CD4-positive, alpha-beta T cell treated with Interleukin-15 for 1 hour (primary cell): ENCODE measurements at regions not wholly inside any gene's neighbourhood (a gene's known extent, or its start where the extent isn't known, plus 50 kb on each side); places are given as distances from the start of the nearest gene placed in this dataset.
"Not testable (repeated sequence)": the region's sequence is repeated elsewhere in the genome, so short reads cannot be mapped to it uniquely, and the experiment has no call there.

Experiments
- DNase-seq: peaks from one replicate; pipeline ENCODE4 v3.0.0-alpha.2; 2020

DNA sequence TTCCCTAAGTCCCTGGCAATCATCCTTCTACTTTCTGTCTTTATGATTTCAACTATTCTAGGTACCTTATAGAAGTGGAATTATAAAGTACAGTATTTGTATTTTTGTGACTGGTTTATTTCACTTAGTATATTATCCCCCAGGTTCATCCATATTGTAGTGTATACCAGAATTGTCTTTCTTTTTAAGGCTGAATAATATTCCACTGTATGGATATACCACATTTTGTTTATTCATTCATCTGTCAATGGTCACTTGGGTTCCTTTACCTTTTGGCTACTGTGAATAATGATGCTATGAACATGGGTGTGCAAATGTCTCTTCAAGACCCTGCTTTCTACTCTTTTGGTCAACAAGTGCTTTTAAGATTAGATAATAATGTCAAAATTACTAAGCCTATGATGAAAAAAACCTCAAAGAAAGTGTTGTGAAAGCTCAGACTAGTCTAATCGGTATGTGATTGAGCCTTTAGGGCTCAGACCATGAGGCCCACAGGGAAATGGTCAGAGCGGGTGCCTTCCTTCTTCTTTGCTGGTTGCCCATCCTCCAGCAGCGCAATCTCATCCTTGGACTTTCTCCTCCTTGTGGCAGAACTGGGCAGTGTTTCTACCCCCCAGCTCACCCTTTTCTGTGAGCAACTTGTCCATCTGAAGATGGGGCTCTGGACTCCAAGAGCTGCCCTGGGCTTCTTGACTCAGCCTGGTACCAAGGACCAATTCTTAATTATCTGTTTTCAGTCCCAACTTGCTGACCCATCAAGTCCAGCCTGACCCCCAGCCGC lies 105.4 kb downstream of the TTC8 start:
- DNase-seq, result no peak

DNA sequence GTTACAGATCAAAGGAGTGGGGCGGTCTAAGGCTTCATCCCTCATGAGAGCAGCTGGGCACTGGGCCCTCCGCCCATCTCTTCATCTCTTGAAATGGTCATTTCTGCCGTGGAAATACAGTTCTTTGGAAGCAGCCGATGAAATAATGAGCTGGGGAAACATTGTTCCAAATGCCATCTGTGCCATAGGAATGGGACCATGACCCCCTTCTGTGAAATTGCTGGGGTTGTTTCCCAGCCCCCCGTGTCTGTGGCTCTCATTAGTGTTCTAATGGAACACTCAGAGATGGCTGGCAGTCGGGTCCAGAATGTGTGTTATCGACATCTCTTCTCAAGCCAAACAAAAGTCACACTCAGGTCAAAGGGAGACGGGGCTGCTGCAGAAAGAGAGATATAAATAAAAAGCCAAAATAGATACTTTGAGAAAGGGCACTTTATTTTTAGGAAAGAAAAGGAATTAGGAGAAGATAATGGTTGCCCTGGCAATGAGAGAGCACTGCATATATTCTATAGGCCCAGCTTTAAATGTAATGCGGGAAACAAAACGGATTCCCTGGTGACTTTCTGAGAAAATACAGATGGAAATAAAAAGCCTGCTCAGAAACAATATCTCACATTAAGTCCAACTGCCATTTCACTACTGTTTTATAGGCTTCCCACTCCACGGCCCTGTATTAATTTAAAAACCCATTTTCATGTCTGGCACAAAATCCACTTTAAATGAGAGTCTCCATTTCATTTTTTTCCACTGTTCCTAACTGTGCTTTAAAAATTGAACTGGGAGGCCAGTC lies 107.1 kb downstream of the TTC8 start:
- DNase-seq, result no peak

DNA sequence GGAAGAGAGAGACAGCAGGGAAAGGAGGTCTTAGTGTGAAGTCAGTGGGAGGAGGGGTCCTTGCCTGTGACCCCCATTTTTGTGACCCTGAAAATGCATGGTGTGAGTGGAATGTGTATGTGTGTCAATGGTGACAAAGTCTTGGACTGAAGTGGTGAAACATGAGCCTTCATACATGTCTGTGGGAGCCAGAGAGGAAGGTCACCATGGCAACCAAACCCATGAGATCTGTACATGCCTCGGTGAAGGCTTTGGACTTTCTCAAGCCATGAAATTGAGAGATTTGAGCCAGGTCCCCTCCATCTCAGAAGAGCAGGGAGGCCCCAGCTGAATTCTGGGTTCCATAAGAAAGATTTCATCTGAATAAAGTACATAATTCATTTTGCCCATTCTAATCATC lies 108.7 kb downstream of the TTC8 start:
- no peak for DNase-seq

DNA sequence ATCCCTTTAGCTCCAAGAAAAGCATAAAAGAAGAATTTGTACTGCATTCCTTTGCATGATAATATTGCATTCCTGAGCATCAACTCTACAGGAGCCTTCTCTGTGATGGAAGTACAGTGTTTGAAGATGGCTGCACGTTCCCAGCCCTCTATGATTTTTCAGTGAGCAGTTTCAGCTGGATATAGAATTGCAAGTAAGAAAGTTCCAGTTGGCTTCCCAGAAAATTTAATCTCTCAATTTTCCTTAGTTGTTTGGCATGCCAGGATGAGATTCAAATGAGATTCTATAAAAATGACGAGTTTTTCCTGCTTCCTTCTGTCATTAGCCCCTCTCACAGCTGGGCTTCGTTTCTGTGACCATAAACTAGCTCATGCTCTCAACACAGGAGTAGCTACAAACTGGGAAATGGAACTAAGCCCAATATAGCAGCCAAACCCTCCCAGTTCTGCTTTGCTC lies 109.9 kb downstream of the TTC8 start:
- no peak for DNase-seq

DNA sequence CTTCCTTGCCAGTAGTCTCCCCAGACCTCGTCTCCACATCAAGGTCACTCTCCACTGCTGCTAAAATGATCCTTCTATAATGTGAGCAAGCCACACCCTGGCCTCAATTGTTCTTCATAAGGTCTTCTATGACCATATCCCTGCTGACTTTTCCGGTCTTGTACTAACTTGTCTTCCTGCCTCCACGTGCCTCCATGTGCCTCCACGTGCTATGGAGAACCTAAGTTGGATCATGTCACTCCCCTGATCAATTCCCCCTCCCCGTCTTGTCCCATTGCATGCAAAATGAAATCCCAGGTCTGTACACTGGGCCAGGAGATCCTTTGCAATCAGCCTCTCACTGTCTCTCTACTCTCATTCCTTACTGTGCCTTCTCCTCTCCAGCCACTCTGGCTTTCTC lies 110.6 kb downstream of the TTC8 start:
- DNase-seq, result no peak

DNA sequence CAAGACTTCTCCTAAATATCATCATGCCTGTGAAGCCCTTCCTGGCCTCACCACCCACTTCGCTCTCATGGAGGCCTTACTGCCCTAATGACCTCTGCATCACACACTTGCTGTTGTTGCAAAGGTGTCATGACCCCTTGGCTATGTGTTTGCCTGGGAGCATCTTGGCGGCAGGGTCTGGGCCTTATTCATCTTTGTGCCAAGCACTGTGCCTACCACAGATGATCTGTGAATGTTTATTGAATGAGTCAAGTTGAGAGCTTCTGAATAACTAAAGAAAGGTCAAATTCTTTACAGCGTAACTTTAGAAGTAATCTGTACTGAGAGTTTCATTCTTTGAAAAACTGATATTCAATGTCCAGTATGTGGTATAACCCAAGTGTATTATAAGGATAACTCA lies 113.3 kb downstream of the TTC8 start:
- no peak for DNase-seq

DNA sequence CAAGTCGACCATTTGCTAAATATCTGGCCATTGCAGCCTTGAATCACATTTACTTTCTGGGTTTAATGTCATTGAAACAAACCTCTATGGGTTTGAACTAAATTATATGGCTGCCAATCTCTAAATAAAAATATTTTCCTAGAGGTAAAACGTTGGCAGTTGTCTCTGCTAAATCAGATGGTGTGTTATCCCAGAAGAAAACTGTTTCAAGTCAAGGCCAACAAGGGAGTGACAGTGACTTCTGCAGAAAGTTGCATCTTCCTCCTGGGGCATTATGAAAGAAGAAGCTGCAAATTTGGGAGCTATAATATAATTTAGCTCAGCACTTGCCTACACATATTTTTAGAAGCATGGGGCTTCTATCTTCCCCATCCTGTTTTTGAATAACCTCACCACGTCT lies 116.2 kb downstream of the TTC8 start:
- DNase-seq, result no peak

DNA sequence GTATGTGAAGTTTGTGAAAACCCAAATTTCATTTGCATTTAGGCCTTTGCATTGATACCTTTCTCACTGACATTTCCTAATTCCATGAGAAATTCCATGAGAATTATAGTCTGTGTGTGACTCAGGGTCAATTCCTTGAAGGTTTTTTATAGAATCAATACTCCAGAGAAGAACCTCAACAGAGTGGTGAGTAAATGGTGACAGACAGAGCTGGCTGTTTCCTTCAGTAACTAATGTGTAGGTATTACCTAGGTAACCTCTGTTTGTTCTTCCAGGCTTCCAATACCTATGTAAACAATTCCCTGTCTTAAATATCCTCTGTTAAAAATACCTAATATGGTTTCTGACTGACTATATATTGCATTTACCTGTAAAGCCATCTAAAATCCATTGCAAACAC lies 117.0 kb downstream of the TTC8 start:
- no peak for DNase-seq

DNA sequence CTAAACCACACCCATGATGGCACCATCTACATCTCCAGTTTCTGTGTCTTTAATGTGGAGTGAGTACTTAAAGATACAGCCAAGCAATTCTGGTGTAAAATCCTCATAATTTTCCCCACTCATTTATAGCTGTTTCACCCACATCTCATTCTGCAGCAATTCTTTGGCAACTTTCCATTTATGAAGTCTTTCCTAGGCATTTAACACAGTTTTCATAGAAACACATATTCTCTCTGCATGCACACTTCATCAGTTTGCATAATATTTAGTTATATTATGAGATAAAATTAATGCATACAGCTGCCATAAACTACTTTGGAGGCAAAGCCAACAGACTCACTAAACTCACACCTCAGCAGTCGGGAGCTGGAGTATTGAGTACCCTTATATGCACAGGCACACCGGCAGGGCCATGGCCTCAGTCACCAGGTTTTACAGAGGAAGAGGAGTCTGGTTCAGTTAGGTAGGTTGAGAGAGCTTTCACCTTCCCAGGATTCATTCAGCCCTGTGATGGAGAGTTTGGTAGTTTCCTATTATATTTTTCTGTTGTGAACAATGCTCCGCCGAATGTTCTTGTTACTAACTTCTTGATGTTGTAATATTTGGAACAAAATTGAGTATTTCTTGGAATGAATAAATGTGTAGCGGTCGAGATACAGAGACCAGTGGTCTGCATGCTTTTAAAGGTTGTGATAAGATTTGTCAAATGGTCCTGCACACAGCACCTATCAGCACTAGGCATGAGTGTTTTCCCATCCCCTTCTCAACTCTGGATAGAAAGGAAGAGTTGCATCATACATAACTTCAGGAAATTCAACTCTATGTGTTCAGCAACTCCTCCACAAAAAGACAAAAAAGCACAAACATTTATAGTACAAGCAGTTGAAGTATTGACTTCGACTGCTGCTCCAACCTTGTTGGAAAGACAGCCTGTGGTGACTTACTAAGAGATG lies 123.5 kb downstream of the TTC8 start:
- DNase-seq, result no peak

DNA sequence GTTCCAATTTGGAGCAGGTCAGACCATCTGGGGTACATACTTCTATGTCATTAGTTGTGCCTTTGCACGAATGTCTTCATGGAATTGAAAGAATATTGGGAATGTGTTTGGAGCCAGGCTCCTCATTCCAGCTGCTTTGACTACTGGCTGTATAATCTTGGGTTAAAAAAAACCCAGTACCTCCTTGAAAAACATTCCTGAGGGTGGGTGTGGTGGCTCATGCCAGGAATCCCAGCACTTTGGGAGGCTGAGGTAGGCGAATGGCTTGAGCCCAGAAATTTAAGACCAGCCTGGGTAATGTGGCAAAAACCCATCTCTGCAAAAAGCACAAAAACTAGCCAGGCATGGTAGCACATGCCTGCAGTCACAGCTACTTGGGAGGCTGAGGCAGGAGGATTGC lies 125.6 kb downstream of the TTC8 start:
- DNase-seq, result no peak

DNA sequence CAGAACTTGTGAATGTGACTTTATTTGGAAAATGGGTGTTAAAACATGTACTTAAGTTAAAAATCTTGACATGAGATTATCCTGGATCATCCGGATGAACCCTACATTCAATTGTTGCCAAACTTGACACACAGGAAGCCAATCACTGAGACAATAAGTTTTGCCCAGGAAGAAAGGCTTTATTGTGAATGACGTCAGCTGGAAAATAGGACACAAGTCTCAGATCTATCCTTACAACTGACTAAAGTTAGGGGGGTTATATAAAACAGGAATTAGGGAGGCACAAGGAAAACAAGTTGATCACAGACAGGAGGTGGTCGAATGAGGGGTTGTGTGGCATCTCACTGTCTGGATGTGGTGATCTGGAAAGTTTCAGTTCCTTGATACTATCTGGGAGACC lies 126.9 kb downstream of the TTC8 start:
- DNase-seq, result no peak

DNA sequence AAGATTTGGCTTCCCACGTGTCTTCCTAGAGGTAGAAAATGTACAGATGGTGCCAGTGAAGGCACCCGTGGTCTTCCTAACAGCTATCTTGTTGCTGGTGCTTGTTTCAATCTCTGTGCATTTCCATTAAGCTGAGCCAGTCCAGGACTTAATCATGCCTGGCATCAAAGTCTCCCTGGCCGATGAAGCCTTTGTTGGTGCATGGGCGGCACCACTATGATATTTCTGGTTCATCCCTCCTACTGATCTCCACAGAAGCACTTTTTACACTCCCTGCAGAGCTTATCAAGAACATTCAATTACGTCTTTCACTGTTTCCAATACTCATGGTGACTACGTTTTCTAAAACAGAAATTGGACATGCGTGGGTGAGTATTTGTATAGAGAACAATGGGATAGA lies 128.4 kb downstream of the TTC8 start:
- no peak for DNase-seq

DNA sequence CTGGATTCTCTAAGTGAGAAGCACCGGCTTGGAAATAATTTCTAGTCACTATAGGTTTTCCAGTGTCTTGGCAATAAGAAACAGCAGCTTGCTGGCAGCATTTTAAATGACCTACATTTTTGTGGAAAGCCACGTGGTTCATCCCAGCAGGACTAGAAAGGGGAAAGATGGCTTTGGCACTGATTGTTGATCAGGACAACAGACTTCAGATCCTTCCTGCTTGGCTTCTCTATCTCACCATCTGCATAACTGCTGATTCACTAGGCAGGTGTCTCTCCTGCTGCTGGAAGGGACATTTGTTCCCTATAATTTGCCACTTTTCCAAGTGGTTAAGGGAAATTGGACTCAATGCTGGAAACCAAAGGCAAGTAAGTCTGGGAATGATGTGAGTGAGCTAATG lies 131.0 kb downstream of the TTC8 start:
- DNase-seq, result no peak

DNA sequence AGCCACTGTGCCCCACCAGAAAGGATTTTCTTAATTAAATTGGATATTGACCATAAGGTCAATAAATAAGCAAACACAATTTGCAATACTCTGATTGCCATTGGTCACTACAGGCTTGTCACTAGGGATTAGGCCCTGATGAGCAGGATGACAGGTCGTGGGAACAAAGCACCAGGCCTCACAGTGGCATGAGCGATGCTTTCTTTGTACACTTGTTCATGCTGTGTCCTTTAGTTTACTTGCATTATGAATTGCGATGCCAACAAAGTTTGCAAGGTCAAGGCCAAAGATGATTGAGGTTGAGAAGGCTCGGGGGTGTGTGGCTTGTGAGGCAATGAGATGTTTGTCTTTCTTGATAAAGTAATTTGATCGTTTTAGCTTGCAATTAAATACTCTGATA lies 136.0 kb downstream of the TTC8 start:
- no peak for DNase-seq

DNA sequence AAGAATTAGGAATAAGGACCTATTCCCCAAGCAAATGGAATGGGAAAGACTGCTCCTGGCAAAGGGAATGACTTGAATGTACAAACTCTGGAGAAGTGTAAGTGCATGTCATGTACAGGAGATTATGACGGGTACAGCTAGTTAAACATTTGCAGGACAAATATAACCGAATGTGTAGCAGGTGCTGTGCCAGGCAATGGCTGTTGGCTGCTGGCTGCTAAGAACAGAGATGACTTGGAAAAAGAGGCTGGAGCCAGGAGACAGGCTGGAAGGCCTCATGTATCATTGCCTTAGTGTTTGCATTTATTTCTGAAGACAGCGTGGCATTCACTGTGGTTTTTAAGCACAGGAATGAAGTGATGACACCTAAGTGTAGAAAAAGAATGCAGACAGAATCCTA lies 136.8 kb downstream of the TTC8 start:
- no peak for DNase-seq

DNA sequence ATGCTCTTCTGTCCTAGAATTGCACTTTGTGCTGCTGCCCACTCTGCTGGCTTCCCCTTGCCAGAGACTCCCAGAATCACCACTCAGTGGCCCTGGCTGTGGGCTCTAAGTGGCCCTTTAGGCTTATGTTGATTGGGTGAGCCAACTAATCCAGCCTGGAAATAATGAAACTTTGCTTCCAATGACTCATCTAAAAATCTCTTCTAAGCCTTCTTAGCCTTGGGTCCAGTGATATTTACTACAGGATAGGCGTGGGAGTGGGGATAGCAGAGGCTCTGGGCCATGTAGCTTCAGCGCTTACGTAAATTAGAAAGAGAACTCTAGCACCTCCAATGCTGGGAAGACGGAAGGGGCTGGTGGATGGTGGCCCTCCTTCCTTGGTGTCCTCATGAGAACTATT lies 137.9 kb downstream of the TTC8 start:
- DNase-seq, result no peak

DNA sequence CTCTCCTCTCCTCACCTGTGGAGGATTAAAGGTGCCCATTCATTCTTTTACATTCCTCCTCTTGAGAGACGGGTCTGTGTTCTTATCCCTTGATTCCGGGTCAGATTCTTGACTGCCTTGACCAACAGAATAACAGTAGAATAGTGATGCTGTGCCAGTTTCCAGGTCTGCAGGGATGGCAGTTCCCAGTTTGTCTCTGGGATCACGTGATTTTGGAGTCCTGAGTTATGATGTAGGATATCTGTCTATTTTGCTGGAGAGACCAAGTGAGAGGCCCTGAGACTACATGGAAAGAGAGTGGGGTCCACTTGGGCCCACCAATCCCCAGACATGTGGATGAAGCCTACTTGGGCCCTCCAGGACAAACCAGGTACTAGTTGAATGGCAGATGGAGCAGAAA lies 142.8 kb downstream of the TTC8 start:
- no peak for DNase-seq

DNA sequence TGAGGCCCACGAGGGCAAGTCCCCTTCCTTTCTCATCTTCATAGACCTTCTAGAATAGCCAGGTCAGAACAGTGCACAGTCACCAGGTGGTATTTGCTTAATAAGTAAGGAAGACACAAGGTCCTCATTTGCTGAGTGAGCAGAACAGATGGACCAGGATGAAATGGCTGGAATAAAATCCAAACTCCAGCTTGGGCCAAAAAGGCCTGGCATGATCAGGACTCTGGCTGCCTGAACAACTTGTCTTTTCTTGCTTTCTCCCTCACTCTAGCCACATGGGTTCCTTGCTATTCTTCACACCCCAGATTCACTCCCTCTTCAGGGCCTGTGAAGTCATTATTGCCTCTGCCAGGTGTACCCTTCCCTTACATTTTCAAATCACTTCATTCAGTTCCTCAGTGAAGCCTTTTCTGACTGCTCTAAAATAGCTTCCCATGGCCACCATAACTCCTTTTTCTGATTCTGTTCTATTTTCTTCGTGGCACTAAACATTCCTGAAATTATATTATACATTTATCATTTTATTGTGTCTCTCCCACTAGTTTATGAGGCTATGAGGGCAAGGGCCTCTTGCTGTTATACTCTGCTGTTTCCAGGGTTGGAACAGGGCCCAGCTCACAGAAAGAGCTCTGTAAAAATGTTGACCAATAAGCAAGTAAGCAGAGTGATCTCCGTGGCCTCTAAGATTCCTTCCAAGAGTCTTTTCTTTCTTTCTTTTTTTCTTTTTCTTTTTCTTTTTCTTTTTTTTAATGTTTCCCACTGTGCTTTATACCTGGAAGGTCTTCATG lies 150.8 kb downstream of the TTC8 start:
- DNase-seq, result no peak

DNA sequence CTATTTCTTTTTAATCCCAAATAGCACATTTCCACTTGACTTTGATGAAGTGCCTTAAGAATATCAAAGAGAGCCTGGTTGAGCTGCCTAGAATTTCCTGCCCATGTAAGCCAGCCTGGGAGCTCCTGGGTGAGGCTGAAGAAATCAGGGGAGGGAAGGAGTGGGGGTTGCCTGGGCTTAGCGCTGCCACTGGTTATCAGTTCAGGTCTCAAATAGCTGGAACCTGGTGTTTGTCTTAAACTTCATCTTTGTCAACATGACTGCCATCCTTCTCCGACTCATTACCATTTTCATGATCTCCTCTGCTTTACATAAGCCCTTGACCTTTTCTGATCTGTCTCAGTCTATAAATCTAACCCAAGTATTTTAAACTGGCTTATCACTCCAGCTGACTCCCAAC lies 151.5 kb downstream of the TTC8 start:
- DNase-seq, result no peak

DNA sequence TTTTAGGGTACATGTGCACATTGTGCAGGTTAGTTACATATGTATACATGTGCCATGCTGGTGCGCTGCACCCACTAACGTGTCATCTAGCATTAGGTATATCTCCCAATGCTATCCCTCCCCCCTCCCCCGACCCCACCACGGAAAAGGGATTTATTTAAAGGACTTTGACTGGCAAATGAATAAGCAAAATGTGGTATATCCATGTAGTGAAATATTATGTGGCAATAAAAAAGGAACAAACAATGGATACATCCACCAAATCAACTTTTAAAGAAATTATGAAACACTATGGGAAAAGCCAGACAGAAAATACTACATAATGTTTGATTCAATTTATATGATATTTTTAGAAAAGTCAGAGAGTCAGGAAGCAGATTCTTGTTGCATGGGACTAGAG lies 156.5 kb downstream of the TTC8 start:
- not testable (repeated sequence) for DNase-seq

DNA sequence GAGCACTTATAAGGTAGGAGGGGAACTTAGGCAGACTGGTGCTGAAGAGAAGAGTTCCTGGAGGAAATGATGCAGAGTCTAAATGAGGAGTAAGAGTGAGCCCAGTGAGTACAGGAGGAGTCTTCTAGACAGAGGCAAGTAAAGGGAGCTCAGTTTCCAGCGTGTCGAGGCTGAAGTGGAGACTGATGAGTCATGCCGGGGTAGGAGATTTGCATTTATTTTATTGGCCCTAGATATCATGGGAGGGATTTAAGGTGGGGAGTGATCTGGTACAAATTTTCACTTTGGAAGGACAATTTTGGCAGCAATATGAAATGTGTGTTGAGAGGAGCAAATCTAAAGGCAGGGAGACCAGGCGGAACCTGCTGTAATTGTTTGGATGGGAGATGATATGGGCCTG lies 157.5 kb downstream of the TTC8 start:
- no peak for DNase-seq

DNA sequence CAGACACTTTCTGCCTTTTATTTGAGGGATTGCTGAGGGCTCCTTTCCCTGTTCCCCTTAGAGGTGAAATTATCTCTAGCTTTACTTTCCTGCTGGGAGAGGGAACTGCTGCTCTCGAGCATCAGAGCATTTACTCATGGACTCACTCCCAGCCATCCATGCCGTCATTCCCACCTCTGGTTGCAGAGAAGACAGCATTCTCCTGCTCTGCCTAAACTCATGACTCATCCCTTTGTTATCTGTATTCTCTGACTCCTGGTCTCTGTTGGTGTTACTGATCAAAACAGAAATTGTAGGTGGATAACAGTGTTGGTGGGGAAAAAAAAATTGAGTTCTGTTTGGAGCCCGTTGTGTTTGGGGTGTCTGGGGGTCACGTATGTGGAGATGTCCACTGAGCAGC lies 159.3 kb downstream of the TTC8 start:
- DNase-seq, result no peak

DNA sequence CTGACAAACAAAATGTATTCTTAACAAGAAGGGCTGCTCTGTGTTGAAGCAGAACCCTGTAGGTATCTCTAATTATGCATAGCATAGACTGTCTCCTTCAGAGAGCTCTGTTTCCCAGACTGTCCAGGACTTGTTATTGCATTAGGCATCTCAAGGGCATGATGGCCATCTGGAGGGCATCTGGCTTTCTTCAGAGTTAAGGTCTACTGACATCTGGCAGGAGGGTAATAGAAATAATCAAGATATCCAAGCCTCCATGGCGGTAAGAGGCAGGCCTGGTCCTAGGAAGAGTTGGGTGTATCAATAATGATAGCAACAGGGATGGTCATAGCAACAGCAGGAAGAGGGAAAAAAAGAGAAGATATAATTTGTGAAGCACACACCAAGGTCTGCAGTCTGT lies 161.2 kb downstream of the TTC8 start:
- no peak for DNase-seq
